ENCODE measurements at regions not wholly inside any gene's neighbourhood (a gene's known extent, or its start where the extent isn't known, plus 50 kb on each side); places are given as distances from the start of the nearest gene placed in this dataset.
"Not testable (repeated sequence)": the region's sequence is repeated elsewhere in the genome, so short reads cannot be mapped to it uniquely, and the experiment has no call there.

GRCh38 chr10:35963685-35964084 lies 321.6 kb upstream of the FZD8 start:
- H4K20me1 ChIP-seq (ENCODE audit: insufficient read depth, low read length): no peaks in the 10 kb centered on the region
- no peak overlapping the region for H3K4me2 ChIP-seq (ENCODE audit: low read depth, low read length)

GRCh38 chr10:35961501-35961900 lies 319.4 kb upstream of the FZD8 start:
- no peak overlapping the region for H2AFZ ChIP-seq (ENCODE audit: low read length)
- no peak overlapping the region for H3K27ac ChIP-seq (ENCODE audit: low read length)
- no peaks in the 10 kb centered on the region for H3K9me3 ChIP-seq (replicated peaks; ENCODE audit: insufficient read depth, low read length)
- no peak overlapping the region for H3K4me3 ChIP-seq (ENCODE audit: low read length)
- H3K36me3 ChIP-seq (replicated peaks; ENCODE audit: insufficient read depth, low read length): no peaks in the 10 kb centered on the region
- H3K4me2 ChIP-seq (ENCODE audit: low read depth, low read length): no peak overlapping the region
- H3K9ac ChIP-seq (ENCODE audit: low read length): no peak overlapping the region
- no peaks in the 10 kb centered on the region for H3K9me2 ChIP-seq (replicated peaks; ENCODE audit: insufficient read depth, low read length)
- no peaks in the 10 kb centered on the region for H3K79me2 ChIP-seq (ENCODE audit: low read length)
- no peak for DNase-seq
- no peaks in the 10 kb centered on the region for H3K4me1 ChIP-seq (ENCODE audit: low read length)
- TF ChIP-seq EZH2phosphoT487 (IDR thresholded peaks at IDR 0.05; ENCODE audit: low read length): no peak
- no peak for TF ChIP-seq CTCF (IDR thresholded peaks at IDR 0.05; ENCODE audit: low read length)
- no peak for TF ChIP-seq EZH2 (optimal IDR thresholded peaks at IDR 0.05; ENCODE audit: low read depth, low read length)
- H3K27me3 ChIP-seq (replicated peaks; ENCODE audit: insufficient read depth, low read length): no peaks in the 10 kb centered on the region
- no peaks in the 10 kb centered on the region for H4K20me1 ChIP-seq (ENCODE audit: insufficient read depth, low read length)
- no peaks in the 10 kb centered on the region for H3F3A ChIP-seq (ENCODE audit: insufficient read depth, low read length)

More at GRCh38 chr10:35963685-35964084, 321.6 kb upstream of the FZD8 start:
- H3K9me3 ChIP-seq (replicated peaks; ENCODE audit: insufficient read depth, low read length): no peaks in the 10 kb centered on the region
- H3K27me3 ChIP-seq (replicated peaks; ENCODE audit: insufficient read depth, low read length): no peaks in the 10 kb centered on the region
- no peaks in the 10 kb centered on the region for H3K4me1 ChIP-seq (ENCODE audit: low read length)
- H3K27ac ChIP-seq (ENCODE audit: low read length): no peak overlapping the region
- no peaks in the 10 kb centered on the region for H3K36me3 ChIP-seq (replicated peaks; ENCODE audit: insufficient read depth, low read length)
- H2AFZ ChIP-seq (ENCODE audit: low read length): no peak overlapping the region
- H3K9me2 ChIP-seq (replicated peaks; ENCODE audit: insufficient read depth, low read length): no peaks in the 10 kb centered on the region
- H3F3A ChIP-seq (ENCODE audit: insufficient read depth, low read length): no peaks in the 10 kb centered on the region
- TF ChIP-seq EZH2 (optimal IDR thresholded peaks at IDR 0.05; ENCODE audit: low read depth, low read length) (no peak), CTCF (IDR thresholded peaks at IDR 0.05; ENCODE audit: low read length) (no peak), EZH2phosphoT487 (IDR thresholded peaks at IDR 0.05; ENCODE audit: low read length) (no peak)
- H3K79me2 ChIP-seq (ENCODE audit: low read length): no peaks in the 10 kb centered on the region
- DNase-seq: no peak
- H3K9ac ChIP-seq (ENCODE audit: low read length): no peak overlapping the region
- no peak overlapping the region for H3K4me3 ChIP-seq (ENCODE audit: low read length)

GRCh38 chr10:35959252-35959651 lies 317.2 kb upstream of the FZD8 start:
- H3K4me3 ChIP-seq (ENCODE audit: low read length): no peak overlapping the region
- H3K36me3 ChIP-seq (replicated peaks; ENCODE audit: insufficient read depth, low read length): no peaks in the 10 kb centered on the region
- TF ChIP-seq CTCF (IDR thresholded peaks at IDR 0.05; ENCODE audit: low read length): no peak
- TF ChIP-seq EZH2 (optimal IDR thresholded peaks at IDR 0.05; ENCODE audit: low read depth, low read length): no peak
- no peak for TF ChIP-seq EZH2phosphoT487 (IDR thresholded peaks at IDR 0.05; ENCODE audit: low read length)
- no peaks in the 10 kb centered on the region for H3K4me1 ChIP-seq (ENCODE audit: low read length)
- no peaks in the 10 kb centered on the region for H3K9me3 ChIP-seq (replicated peaks; ENCODE audit: insufficient read depth, low read length)
- H3F3A ChIP-seq (ENCODE audit: insufficient read depth, low read length): no peaks in the 10 kb centered on the region
- H3K9me2 ChIP-seq (replicated peaks; ENCODE audit: insufficient read depth, low read length): no peaks in the 10 kb centered on the region
- no peaks in the 10 kb centered on the region for H3K27me3 ChIP-seq (replicated peaks; ENCODE audit: insufficient read depth, low read length)
- no peak for DNase-seq
- H3K4me2 ChIP-seq (ENCODE audit: low read depth, low read length): no peak overlapping the region
- H3K79me2 ChIP-seq (ENCODE audit: low read length): no peaks in the 10 kb centered on the region
- H3K27ac ChIP-seq (ENCODE audit: low read length): no peak overlapping the region
- no peak overlapping the region for H3K9ac ChIP-seq (ENCODE audit: low read length)
- H4K20me1 ChIP-seq (ENCODE audit: insufficient read depth, low read length): no peaks in the 10 kb centered on the region
- no peak overlapping the region for H2AFZ ChIP-seq (ENCODE audit: low read length)

GRCh38 chr10:35958609-35959008 lies 316.5 kb upstream of the FZD8 start:
- not testable (repeated sequence) for H3F3A ChIP-seq (ENCODE audit: insufficient read depth, low read length); H3K4me3 ChIP-seq (ENCODE audit: low read length); H3K9me2 ChIP-seq (replicated peaks; ENCODE audit: insufficient read depth, low read length); H4K20me1 ChIP-seq (ENCODE audit: insufficient read depth, low read length); H3K4me2 ChIP-seq (ENCODE audit: low read depth, low read length); H3K27ac ChIP-seq (ENCODE audit: low read length); H2AFZ ChIP-seq (ENCODE audit: low read length); H3K9me3 ChIP-seq (replicated peaks; ENCODE audit: insufficient read depth, low read length); H3K9ac ChIP-seq (ENCODE audit: low read length); H3K36me3 ChIP-seq (replicated peaks; ENCODE audit: insufficient read depth, low read length); H3K27me3 ChIP-seq (replicated peaks; ENCODE audit: insufficient read depth, low read length); DNase-seq; H3K4me1 ChIP-seq (ENCODE audit: low read length); H3K79me2 ChIP-seq (ENCODE audit: low read length)

Data from MM.1S (cell line).